ENCODE measurements at regions not wholly inside any gene's neighbourhood (a gene's known extent, or its start where the extent isn't known, plus 50 kb on each side); places are given as distances from the start of the nearest gene placed in this dataset.

GRCh38 chr15:87293031-87293430 lies 963.5 kb downstream of the NTRK3 start:
- ATAC-seq = no peak
- no peak for DNase-seq (ENCODE audit: missing footprints)
- intact Hi-C loops (cut with DNase I) = no loop called here

GRCh38 chr15:87287156-87287555 lies 969.4 kb downstream of the NTRK3 start:
- ATAC-seq = no peak
- intact Hi-C loops (cut with DNase I) = no loop called here
- no peak for DNase-seq (ENCODE audit: missing footprints)

GRCh38 chr15:87269566-87269965 lies 987.0 kb downstream of the NTRK3 start:
- no peak for ATAC-seq
- no peak for DNase-seq (ENCODE audit: missing footprints)
- intact Hi-C loops (cut with DNase I) = no loop called here

- intact Hi-C loops (cut with DNase I) = no loop called here
- no peak for ATAC-seq
- no peak for DNase-seq (ENCODE audit: missing footprints)
These were observed 987.9 kb downstream of the NTRK3 start for GRCh38 chr15:87268675-87269074.

- DNase-seq (ENCODE audit: missing footprints) (no peak), ATAC-seq (no peak)
- intact Hi-C loops (cut with DNase I) = no loop called here
These were observed 988.7 kb downstream of the NTRK3 start for GRCh38 chr15:87267798-87268197.

- ATAC-seq (no peak), DNase-seq (ENCODE audit: missing footprints) (no peak)
- intact Hi-C loops (cut with DNase I) = no loop called here
These were observed 992.7 kb downstream of the NTRK3 start for GRCh38 chr15:87263871-87264270.

GRCh38 chr15:87263296-87263695 lies 993.2 kb downstream of the NTRK3 start:
- ATAC-seq (no peak), DNase-seq (ENCODE audit: missing footprints) (no peak)
- intact Hi-C loops (cut with DNase I) = no loop called here

GRCh38 chr15:87245592-87245991 lies 1010.9 kb downstream of the NTRK3 start:
- no peak for ATAC-seq
- intact Hi-C loops (cut with DNase I) = no loop called here
- DNase-seq (ENCODE audit: missing footprints) = no peak

GRCh38 chr15:87243474-87243873 lies 1013.1 kb downstream of the NTRK3 start:
- ATAC-seq (no peak), DNase-seq (ENCODE audit: missing footprints) (no peak)
- intact Hi-C loops (cut with DNase I) = no loop called here

- DNase-seq (ENCODE audit: missing footprints) = no peak
- ATAC-seq = no peak
- intact Hi-C loops (cut with DNase I) = no loop called here
These were observed 1016.8 kb downstream of the NTRK3 start for GRCh38 chr15:87239582-87240230.

GRCh38 chr15:87238451-87239068 lies 1018.0 kb downstream of the NTRK3 start:
- ATAC-seq (no peak), DNase-seq (ENCODE audit: missing footprints) (no peak)
- intact Hi-C loops (cut with DNase I) = no loop called here

GRCh38 chr15:87228460-87228859 lies 1028.1 kb downstream of the NTRK3 start:
- no peak for ATAC-seq
- intact Hi-C loops (cut with DNase I) = no loop called here
- no peak for DNase-seq (ENCODE audit: missing footprints)

- no peak for DNase-seq (ENCODE audit: missing footprints)
- ATAC-seq = no peak
- intact Hi-C loops (cut with DNase I) = no loop called here
These were observed 1028.7 kb downstream of the NTRK3 start for GRCh38 chr15:87227846-87228245.

- DNase-seq (ENCODE audit: missing footprints) = no peak
- intact Hi-C loops (cut with DNase I) = no loop called here
- no peak for ATAC-seq
These were observed 1031.1 kb downstream of the NTRK3 start for GRCh38 chr15:87225436-87225835.

GRCh38 chr15:87224404-87224803 lies 1032.1 kb downstream of the NTRK3 start:
- ATAC-seq (no peak), DNase-seq (ENCODE audit: missing footprints) (no peak)
- intact Hi-C loops (cut with DNase I) = no loop called here

GRCh38 chr15:87219650-87220615 lies 1036.6 kb downstream of the NTRK3 start:
- intact Hi-C loops (cut with DNase I) = no loop called here
- no peak for ATAC-seq
- DNase-seq (ENCODE audit: missing footprints) = no peak

- DNase-seq (ENCODE audit: missing footprints) = no peak
- no peak for ATAC-seq
- intact Hi-C loops (cut with DNase I) = no loop called here
These were observed 1041.4 kb downstream of the NTRK3 start for GRCh38 chr15:87215100-87215499.

- intact Hi-C loops (cut with DNase I) = no loop called here
- DNase-seq (ENCODE audit: missing footprints) (no peak), ATAC-seq (no peak)
These were observed 1042.9 kb downstream of the NTRK3 start for GRCh38 chr15:87213626-87214025.

GRCh38 chr15:87212041-87212440 lies 1044.5 kb downstream of the NTRK3 start:
- intact Hi-C loops (cut with DNase I) = no loop called here
- ATAC-seq (no peak), DNase-seq (ENCODE audit: missing footprints) (no peak)

- DNase-seq (ENCODE audit: missing footprints) (no peak), ATAC-seq (no peak)
- intact Hi-C loops (cut with DNase I) = no loop called here
These were observed 1045.0 kb downstream of the NTRK3 start for GRCh38 chr15:87211547-87211946.
